ENCODE measurements at regions not wholly inside any gene's neighbourhood (a gene's known extent, or its start where the extent isn't known, plus 50 kb on each side); places are given as distances from the start of the nearest gene placed in this dataset.

- H3K4me3 ChIP-seq (replicated peaks; ENCODE audit: insufficient read depth, low read length) = no peak overlapping the region
- TF ChIP-seq CTCF (IDR thresholded peaks at IDR 0.05; ENCODE audit: insufficient read depth, low read length) (no peak), POLR2AphosphoS5 (IDR thresholded peaks at IDR 0.05; ENCODE audit: low read depth) (no peak), REST (IDR thresholded peaks at IDR 0.05; ENCODE audit: insufficient replicate concordance, low read depth) (no peak), GABPA (IDR thresholded peaks at IDR 0.05; ENCODE audit: low read depth) (no peak), SPI1 (IDR thresholded peaks at IDR 0.05; ENCODE audit: borderline replicate concordance, low read depth) (no peak)
- DNase-seq (ENCODE audit: low read depth in 1 of 2, low spot score in 1 of 2) = no peak
- H3K27ac ChIP-seq (replicated peaks) = no peak overlapping the region
- no peaks in the 10 kb centered on the region for H3K27me3 ChIP-seq (ENCODE audit: insufficient read depth, poor library complexity, severe bottlenecking)
These were observed 99.2 kb downstream of the FOXL3 start for GRCh38 chr7:388961-389701.

- DNase-seq (ENCODE audit: low read depth in 1 of 2, low spot score in 1 of 2) = no peak
- Histone ChIP-seq H3K4me3 (replicated peaks; ENCODE audit: insufficient read depth, low read length) (no peak overlapping the region), H3K27ac (replicated peaks) (no peak overlapping the region), H3K27me3 (ENCODE audit: insufficient read depth, poor library complexity, severe bottlenecking) (no peaks in the 10 kb centered on the region)
- no peak for TF ChIP-seq GABPA (IDR thresholded peaks at IDR 0.05; ENCODE audit: low read depth)
- TF ChIP-seq CTCF (IDR thresholded peaks at IDR 0.05; ENCODE audit: insufficient read depth, low read length) = no peak
- TF ChIP-seq REST (IDR thresholded peaks at IDR 0.05; ENCODE audit: insufficient replicate concordance, low read depth) = no peak
- TF ChIP-seq POLR2AphosphoS5 (IDR thresholded peaks at IDR 0.05; ENCODE audit: low read depth) = no peak
- no peak for TF ChIP-seq SPI1 (IDR thresholded peaks at IDR 0.05; ENCODE audit: borderline replicate concordance, low read depth)
These were observed 100.1 kb downstream of the FOXL3 start for GRCh38 chr7:389911-390601.

- TF ChIP-seq REST (IDR thresholded peaks at IDR 0.05; ENCODE audit: insufficient replicate concordance, low read depth) (no peak), CTCF (IDR thresholded peaks at IDR 0.05; ENCODE audit: insufficient read depth, low read length) (no peak), GABPA (IDR thresholded peaks at IDR 0.05; ENCODE audit: low read depth) (no peak), POLR2AphosphoS5 (IDR thresholded peaks at IDR 0.05; ENCODE audit: low read depth) (no peak), SPI1 (IDR thresholded peaks at IDR 0.05; ENCODE audit: borderline replicate concordance, low read depth) (no peak)
- no peak for DNase-seq (ENCODE audit: low read depth in 1 of 2, low spot score in 1 of 2)
- Histone ChIP-seq H3K27me3 (ENCODE audit: insufficient read depth, poor library complexity, severe bottlenecking) (no peaks in the 10 kb centered on the region), H3K4me3 (replicated peaks; ENCODE audit: insufficient read depth, low read length) (no peak overlapping the region), H3K27ac (replicated peaks) (no peak overlapping the region)
These were observed 100.9 kb downstream of the FOXL3 start for GRCh38 chr7:390761-391410.

All from HL-60 (cell line).